Inferior parietal cortex (tissue), 1 donor: ENCODE measurements at regions not wholly inside any gene's neighbourhood (a gene's known extent, or its start where the extent isn't known, plus 50 kb on each side); places are given as distances from the start of the nearest gene placed in this dataset.
"Not testable (repeated sequence)": the region's sequence is repeated elsewhere in the genome, so short reads cannot be mapped to it uniquely, and the experiment has no call there.

ENCODE experiments used
- DNase-seq: peaks from one replicate; pipeline ENCODE4 v3.0.0-alpha.2; 2016; ENCODE audit errors: extremely low spot score

DNA sequence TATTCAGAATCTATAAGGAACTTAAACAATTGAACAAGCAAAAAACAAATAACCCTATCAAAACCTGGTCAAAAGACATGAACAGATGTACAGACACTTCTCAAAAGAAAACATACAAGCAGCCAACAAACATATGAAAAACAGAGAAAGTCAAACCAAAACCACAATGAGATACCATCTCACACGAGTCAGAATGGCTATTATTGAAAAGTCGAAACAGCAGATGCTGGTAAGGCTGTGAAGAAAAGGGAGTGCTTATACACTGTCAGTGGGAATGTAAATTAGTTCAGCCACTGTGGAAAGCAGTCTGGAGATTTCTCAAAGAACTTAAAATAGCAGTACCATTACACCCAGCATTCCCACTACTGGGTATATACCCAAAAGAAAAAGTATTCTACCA lies 520.1 kb downstream of the LTN1 start:
- DNase-seq = not testable (repeated sequence)

DNA sequence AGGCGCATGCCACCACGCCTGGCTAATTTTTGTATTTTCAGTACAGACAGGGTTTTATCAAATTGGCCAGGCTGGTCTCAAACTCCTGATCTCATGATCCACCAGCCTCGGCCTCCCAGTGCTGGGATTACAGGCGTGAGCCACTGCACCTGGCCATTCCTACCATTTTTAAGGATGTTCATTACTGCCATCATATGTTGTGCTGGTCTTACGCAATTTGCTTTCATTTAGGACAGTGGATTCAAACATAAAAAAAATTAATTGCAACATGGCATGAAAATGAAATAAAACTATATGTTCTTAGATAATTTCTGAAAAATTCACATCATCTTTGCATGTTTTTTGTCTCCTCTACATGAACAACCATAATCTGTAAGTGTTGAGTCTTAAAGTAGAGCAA lies 527.7 kb downstream of the LTN1 start:
- no peak for DNase-seq

DNA sequence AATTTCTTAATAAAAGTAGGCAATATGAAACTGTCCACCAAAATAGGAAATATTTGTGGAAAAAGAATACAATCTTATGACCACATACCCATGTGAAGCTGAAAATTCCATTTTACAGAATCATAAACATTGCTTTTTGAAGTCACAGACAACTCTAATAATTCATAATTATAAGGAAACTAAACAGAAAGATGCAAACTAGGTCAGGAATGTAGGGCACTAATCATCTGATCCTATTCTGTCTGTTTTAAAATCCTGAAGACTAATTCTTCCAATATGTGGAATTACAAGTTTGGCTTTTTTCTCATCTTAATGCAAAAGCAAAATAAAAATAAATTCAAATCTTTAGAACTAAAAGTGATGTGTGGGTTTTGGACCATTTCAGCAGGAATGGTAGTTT lies 528.6 kb downstream of the LTN1 start:
- no peak for DNase-seq

DNA sequence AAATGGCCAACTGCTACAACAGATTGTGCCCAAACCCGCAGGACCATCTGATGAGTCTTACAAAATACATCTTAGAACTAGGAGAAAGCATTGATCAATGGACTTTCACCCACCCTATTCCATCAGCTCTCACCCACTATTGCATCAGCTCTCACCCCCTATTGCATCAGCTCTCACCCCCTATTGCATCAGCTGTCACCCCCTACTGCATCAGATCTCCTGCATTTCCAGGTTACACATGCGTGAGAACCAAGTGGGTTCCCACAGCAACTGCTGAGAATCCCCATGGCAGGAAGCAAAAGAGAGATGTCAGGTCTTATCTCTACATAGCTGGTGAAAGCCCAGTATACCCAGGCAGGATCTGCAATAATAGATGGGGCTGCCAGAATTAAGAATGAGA lies 533.5 kb downstream of the LTN1 start:
- no peak for DNase-seq

DNA sequence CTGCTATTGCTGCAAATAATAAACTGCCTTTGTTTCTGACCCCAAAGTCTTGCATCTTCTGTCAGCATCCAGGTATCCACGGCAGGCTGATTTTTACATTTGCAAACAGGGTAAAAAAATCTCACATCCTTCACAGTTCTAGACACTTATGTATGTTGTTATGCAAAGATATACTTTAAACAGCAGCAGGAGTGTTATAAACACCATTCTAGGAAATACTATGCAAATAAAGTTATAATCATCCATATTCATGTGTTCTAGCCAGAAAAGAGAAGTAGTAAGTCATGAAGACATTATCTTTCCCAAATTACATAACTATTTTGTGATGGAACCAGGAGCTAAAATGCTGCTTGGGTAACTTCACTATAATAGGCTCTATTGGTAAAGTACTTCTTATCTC lies 534.2 kb downstream of the LTN1 start:
- DNase-seq = no peak

DNA sequence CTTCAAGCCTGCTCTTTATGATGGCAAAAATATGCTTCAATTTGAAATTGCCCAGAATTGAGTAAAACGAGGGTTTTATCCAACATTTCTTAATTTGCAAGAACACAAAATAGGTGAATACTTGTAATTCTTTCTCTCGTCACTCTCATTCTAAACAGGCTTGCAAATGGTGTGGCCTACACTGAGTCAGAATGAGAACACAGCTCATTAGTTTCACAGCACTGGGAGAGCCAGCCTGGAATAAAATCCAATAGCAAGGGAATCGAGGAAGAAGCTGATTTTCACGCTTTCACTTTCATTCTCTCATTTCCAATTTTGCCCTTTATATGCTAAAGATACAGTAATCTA lies 537.5 kb downstream of the LTN1 start:
- peak; percentile 13 for DNase-seq

DNA sequence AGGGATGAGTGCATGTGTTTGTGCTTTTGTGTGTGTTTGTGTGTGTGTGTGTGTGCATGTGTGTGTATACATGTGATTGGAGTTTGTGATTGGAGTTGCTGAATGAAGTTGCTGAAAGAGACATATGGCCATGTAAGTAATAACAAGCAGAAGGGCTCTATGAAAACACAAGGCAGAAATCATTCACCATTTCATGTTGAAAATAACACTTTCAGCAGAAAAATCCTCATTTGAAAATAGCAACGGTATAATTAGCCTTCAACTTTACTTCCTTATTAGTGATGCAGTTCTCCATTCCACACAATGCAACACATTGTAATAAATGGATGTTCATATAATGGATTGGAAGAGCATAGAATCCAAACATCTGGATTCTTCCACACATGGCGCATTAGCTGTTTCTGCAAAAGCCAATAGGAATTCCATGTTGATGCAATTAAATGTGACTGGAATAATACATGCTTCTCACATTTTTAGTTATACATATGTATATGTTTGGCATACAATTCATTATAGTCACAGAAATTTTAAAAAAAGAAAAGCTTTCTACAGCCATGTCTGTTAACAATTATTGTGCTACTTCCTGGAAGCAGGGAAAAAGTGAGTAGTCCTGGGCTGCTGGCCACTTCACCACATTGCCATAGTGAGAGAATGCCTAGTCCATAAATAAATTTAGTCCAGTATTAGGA lies 538.0 kb downstream of the LTN1 start:
- DNase-seq = peak; percentile 3

DNA sequence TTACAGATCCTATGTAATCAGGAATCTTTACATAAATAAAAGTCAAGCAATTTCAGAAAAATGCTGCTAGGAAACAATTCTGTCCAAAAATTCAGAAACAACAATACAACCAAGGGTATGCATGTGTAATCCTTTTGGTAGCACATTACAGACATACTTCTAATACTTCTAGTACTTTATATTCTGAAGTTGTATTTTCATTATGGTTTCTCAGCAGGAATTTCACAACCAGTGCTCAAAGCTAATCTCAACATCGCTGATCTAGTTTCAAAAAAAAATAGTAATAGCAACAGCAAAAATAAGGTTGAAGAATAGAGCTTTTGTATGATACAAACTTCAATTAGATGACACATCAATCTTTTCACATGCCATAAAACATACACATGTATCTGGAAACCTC lies 545.2 kb downstream of the LTN1 start:
- no peak for DNase-seq

DNA sequence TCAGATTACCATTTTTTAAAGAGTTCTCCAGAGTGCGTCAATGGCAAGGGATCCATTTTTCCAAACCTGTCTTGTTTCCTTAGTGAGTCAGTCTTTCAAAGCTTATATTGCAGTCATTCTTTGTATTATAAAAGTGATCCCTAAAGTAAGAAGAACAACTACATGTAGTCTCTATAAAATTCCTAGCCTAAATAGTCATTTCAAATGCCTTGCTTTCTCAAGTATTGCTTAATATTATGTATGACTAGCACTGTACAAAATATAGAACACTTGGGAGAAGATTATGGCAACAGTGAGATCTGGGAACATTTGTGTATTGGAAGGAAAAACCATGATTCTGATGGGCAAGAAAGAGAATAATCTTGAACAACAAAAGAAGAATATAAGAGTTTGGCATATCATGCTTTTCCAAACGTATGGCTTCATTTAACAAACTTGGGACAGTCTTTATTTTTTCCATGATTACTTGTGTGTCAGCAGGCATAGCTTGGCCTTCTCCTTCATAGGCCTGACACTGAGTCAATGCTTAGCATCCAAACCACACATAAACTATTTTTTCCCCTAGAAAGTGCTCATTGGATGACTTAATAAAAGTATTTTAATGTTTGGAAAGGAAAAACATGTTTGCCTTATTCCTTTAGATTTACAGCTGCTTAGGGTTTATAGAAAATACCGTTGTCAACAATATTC lies 547.4 kb downstream of the LTN1 start:
- no peak for DNase-seq

DNA sequence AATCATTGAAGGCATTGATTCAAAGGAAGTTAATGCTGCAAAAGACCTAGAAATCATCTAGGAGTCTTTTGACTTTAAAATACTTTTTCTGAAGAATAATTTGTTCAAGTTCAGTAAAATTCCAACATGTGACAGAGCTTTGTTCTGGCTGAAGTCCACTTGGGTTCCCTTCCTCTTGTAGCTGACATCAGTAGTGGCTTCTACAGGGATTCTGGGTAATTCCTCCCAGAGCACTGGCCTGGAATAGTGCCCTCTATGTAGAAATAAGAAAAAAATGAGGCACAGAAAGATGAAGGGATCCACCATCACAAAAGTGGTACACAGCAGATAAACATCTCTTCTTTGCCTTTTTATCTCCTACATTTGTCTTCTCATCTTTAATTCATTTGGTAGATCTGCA lies 548.1 kb downstream of the LTN1 start:
- DNase-seq = no peak

DNA sequence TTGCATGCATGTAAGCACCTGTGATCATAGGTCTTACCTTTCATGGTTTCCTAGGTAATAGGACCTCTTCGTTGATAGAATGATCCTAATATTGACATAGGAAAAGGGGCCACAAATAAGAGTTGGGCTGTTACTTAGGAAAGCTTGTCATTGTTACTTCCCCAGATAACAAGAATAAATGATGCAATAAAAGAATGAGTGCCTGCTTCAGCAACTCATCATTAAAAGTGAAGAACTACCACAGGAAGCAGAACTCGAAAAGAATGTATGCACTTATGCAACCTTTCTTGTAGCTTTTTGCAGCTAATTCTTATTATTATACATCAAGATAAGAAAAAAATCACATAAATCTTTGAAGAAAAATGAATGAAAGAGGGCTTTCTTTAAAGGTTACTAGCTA lies 548.6 kb downstream of the LTN1 start:
- DNase-seq = no peak

DNA sequence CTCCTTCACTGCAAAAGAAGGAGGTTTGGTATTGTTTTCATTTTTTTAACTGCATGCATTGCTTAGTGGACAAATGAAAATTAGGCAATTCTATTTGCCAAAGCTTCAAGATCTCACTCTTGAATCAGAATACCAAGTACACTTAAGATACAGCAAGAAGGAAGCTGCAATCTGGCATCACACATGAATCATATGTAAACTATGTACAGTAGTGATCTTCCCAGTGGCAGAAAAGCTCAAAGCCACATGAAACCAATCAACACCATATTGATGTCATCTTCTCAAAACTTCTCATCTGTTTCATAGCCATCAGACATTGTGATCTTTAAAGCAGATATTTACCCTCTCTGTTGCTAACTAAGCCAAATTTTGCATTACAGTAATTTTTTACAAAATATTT lies 550.1 kb downstream of the LTN1 start:
- DNase-seq = no peak

DNA sequence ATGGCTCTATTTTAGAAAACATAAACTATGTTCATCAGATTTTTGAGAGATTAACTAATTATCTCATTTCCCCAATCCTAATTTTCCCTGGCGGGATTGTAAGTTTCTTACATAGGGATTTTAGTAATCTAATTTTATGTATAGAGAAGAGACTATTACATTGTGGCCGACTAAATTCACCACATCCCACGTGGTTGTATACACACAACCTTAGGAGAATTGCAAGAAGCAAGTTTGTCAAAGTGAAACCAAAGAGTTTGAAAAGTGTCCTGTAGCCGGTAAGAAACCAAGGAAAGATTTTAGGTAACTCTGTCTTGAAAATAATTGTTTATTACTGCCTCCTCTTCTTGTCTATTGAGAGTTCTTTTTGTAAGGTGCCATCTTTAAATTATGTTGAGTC lies 550.6 kb downstream of the LTN1 start:
- DNase-seq = no peak

DNA sequence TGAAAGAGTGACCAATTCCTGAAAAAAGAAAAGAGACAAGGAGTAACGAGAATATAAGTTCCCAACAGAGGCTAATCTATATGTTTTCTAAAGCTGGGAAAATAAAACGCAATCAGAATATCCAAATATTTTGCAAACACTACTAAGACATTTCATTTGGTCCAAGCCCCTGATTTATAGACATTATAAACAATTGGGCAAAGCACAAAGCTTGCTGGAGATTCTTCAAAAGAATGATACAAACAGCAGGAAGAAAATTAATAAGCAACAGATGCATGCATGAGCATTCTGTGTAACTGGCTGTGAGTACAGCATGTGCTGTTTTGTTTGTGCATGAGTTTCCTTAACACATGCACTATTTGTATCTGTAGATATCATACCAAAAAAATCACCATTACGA lies 552.9 kb downstream of the LTN1 start:
- DNase-seq = no peak

DNA sequence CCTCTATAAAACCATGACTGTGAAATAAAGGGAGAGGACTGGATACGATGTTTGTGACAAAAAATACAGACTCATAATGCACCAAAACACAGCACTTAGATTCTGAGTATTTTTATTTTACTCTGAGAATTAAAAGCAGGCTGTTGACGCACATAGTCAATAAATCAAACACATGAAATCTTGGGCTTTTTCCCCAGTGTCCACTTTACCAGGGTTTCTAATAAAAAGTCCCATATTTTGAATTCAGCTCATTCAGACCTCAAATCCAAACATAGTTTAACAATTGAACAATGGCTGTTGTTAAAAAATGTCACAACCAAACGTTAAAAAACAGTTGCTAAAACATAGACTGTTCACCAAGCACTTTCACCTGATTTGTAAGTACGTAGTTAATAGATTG lies 553.4 kb downstream of the LTN1 start:
- no peak for DNase-seq

DNA sequence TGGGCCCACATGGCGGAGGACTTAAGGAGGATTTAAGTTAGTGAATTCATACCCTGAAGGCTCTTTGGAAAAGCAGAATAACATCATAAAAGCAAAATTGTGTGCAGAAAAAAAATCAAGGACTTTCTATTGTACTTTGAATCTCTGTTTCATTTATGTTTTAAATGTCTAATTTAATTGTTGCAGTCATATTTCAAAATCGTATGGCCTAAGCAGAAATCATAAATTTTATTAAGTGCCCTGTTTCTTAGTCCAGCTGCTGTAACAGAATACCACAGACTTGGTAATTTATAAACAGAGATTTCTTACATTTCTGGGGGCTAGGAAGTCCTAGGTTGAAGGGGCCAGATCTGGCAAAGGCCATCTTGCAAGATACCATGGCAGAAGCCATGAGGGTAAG lies 555.6 kb downstream of the LTN1 start:
- no peak for DNase-seq

DNA sequence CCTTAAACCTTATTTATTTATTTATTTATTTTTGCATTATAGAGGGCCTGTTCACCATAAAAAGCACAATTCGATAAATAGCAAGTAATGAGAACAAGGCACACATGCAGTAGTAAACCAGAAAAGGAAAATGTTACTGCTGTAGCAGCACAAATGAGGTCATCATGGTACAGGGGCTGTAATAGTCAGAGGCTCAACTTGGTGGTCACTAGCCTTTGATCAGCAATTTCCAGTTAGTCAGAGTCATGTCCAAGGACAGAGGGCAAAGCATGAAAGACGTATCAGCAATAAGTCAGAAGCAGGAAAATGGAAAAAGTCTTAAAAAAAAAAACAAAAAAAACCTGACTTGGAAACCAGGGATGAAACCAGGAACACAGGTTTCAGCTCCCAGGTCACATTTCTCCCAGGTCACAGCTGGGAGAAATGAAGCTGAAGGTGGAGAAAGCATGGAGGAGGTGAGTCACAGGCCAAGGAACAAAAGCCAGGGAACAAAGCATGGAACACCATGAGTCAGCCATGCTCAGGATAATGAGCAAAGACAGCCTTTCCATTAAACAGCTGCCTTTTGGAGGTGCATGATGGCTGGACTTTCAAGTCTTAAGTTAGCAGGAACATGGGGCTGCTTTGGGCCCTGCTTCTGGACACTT lies 556.3 kb downstream of the LTN1 start:
- DNase-seq = no peak

DNA sequence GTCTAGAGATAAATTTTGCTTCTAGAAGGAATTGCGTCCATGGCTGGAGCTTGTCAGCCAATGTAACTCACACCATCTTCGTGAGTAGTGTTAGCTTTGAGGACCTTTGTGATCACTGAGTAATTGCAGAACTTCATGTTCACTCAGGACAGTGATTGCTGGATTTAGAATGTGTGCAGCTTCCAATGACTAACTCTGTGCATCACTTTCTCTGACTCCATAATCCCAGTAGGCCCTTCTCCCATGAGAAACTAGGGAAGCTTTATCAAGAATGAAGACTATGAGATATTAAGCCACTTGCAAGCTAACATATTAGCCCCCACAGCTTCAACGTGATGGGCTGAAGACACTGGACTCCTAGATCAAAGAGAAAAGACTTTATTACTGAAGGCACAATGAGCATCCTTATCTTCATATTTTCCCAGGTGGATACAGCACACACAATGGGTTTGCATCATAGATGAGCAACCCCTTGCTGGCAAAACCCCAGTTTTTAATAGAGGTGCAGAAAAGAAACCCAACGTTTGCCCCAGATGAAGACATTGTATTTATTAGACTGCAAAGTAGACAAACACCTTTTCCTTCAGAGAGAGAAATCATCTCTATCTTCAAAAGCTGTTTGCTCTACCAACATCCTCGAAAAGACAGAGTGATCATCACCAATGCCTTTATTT lies 561.0 kb downstream of the LTN1 start:
- DNase-seq = no peak

DNA sequence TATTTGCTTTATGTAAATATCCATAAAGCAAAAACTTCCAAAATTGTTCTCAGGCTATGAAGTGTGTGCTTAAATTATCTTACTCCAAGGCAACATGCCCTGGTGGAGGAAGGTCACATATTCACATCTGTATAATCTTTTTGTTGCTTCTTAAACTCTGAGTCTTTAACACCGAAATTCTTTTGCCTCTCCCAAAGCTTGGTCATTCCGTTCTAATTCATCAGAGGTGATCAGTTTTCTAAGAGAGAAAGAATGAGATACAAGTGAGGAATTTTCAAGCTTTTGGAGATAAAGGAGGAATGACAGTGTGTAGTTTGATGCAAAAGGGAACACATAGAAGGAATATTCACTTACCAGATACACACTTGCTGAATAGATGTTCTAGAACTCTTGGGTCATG lies 561.7 kb downstream of the LTN1 start:
- no peak for DNase-seq

DNA sequence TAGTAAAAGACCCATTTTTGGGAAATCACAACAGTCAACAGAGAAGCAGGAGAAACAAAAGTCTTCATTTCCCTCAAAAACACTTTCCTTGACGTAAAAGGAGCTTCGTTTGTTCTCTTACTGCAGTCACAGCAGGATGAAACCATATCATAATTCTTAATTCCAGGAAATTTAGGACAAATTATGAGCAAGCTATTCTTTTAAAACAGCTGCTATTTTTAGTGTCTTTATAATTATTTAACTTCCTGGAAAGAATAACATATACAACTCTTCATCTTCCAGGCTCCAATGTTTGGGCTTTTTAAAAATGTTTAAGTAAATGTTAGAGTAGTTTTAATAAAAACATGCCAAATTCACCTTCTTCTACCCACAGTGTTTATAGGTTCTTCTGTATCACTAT lies 563.5 kb downstream of the LTN1 start:
- DNase-seq = no peak

DNA sequence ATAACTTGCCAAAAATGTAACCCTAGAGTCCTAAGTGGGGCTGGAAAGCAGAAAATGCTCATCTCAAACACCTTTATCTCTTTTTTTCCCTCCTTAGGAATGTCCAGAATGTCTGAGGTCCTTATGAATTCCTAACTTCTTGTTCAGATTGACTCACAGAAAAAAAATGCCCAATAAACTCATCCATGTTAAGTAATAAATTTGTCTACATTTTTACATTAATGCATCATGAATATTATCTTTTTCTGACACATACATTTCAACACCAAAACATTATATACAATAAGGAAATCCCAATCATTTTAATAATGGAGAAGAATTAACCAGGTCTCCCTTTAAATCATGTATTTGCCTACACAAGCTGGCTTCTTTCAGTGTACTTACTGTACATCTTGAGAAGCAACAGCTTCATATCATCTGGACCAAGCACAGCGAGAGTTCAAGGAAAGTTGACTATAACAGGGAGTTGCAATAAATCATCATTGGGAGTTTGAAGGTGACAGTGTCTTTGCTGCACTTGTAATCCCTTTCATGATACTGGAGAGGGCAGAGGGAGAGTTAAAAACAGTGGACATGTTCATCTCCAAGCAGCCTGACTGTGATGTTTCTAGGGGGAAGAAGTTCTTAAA lies 565.2 kb downstream of the LTN1 start:
- no peak for DNase-seq

DNA sequence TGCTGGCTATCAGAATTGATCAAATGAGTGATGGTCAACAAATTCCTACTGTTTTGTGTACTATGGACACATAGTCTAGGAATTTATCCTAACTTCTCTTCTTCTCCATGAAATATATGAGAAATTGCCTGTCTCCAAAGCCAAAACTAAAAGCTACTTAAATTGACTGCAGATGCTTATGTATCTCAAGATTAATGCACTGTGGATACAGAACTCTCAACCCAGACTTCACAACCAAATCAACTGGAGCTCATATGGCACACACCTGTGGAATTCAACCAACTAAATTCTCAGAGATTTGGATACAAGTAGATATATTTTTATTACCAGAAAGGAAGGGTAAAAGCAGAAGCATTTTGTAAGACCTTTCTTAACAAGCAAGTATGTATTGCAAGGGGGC lies 566.1 kb downstream of the LTN1 start:
- no peak for DNase-seq
